ENCODE measurements at regions not wholly inside any gene's neighbourhood (a gene's known extent, or its start where the extent isn't known, plus 50 kb on each side); places are given as distances from the start of the nearest gene placed in this dataset.

DNA sequence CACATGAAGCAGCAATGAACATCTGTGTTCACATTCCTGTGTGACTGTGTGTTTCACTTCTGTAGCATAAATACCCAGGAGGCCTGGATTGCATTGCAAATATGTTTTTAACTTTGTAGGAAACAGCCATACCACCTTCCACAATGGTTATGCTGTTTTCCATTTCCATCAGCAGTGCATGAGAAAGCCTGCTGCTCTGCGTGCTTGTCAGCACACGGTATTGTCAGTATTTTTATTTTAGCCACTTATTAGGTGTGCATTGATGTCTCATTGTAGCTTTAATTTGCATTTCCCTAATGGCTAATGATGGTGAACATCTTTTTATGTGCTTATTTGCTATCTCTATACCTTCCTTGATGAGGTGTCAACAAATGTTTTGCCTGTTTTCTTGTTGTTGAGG, 355.9 kb downstream of the TRIML1 start:
- H3K4me3 ChIP-seq (ENCODE audit: low read depth in 2 of 2, low read length in 2 of 2) = no peak overlapping the region
- in situ Hi-C loops (cut with HindIII; ENCODE audit: low pct_unique_long_range_greater_than_20kb, low sequenced_read_pairs) (no loop called here), intact Hi-C loops (cut with micrococcal nuclease; ENCODE audit: unreplicated experiment) (no loop called here)
- H3K27ac ChIP-seq (ENCODE audit: low read length) = no peak overlapping the region
- BruUV-seq (replicated peaks) = no TSS peak
- ATAC-seq (no peak), DNase-seq (ENCODE audit: low read depth, low spot score) (no peak)
- no peak for TF ChIP-seq SIN3A (IDR thresholded peaks at IDR 0.05; ENCODE audit: borderline replicate concordance, insufficient read depth, low read depth, low read length)
- TF ChIP-seq TCF7L2 (IDR thresholded peaks at IDR 0.05; ENCODE audit: low read depth, low read length) = no peak
- TF ChIP-seq POLR2AphosphoS5 (IDR thresholded peaks at IDR 0.05; ENCODE audit: low read depth, low read length) = no peak
- no peak for TF ChIP-seq CTCF (IDR thresholded peaks at IDR 0.05)
- TF ChIP-seq, protein P1, sequence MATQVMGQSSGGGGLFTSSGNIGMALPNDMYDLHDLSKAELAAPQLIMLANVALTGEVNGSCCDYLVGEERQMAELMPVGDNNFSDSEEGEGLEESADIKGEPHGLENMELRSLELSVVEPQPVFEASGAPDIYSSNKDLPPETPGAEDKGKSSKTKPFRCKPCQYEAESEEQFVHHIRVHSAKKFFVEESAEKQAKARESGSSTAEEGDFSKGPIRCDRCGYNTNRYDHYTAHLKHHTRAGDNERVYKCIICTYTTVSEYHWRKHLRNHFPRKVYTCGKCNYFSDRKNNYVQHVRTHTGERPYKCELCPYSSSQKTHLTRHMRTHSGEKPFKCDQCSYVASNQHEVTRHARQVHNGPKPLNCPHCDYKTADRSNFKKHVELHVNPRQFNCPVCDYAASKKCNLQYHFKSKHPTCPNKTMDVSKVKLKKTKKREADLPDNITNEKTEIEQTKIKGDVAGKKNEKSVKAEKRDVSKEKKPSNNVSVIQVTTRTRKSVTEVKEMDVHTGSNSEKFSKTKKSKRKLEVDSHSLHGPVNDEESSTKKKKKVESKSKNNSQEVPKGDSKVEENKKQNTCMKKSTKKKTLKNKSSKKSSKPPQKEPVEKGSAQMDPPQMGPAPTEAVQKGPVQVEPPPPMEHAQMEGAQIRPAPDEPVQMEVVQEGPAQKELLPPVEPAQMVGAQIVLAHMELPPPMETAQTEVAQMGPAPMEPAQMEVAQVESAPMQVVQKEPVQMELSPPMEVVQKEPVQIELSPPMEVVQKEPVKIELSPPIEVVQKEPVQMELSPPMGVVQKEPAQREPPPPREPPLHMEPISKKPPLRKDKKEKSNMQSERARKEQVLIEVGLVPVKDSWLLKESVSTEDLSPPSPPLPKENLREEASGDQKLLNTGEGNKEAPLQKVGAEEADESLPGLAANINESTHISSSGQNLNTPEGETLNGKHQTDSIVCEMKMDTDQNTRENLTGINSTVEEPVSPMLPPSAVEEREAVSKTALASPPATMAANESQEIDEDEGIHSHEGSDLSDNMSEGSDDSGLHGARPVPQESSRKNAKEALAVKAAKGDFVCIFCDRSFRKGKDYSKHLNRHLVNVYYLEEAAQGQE (IDR thresholded peaks at IDR 0.05; ENCODE audit: insufficient read depth in 1 of 2, low read depth in 2 of 2, low read length in 1 of 2) = no peak
- no peaks in the 10 kb centered on the region for H3K4me1 ChIP-seq (ENCODE audit: control insufficient read depth, insufficient read depth, low read length)
- no peaks in the 10 kb centered on the region for H3K9me3 ChIP-seq (ENCODE audit: control insufficient read depth, insufficient read depth, low read depth, low read length)
- no peaks in the 10 kb centered on the region for H3K36me3 ChIP-seq (ENCODE audit: control insufficient read depth, insufficient read depth, low read length)
- CTCF ChIA-PET = no interaction called here
- no peaks in the 10 kb centered on the region for H3K27me3 ChIP-seq (ENCODE audit: control insufficient read depth, insufficient read depth, low read length)
- POLR2A ChIA-PET = no interaction called here

DNA sequence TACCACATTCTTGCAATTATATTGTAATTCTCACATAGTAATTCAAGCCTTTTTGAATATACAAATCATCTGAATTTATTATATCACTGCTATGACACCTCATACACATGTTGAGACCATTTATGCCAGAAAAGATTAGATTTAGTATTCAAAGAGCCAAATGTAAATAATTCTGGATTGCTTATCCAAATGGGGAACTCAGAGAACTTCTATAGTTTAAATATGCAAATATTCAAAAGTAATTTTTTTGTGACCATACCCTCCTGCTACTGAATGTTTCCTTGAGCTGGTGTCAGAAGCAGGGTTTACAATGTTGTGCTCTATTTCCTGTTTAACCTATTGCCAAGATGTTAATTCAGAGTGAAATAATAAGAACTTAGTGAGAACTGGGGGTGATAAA, 372.2 kb downstream of the TRIML1 start:
- no peak for ATAC-seq
- BruUV-seq (replicated peaks) = no TSS peak
- in situ Hi-C loops (cut with HindIII; ENCODE audit: low pct_unique_long_range_greater_than_20kb, low sequenced_read_pairs) = no loop called here

More for the DNA sequence above, 372.2 kb downstream of the TRIML1 start:
- Histone ChIP-seq H3K9me3 (ENCODE audit: control insufficient read depth, insufficient read depth, low read depth, low read length) (no peaks in the 10 kb centered on the region), H3K27ac (ENCODE audit: low read length) (no peak overlapping the region), H3K27me3 (ENCODE audit: control insufficient read depth, insufficient read depth, low read length) (no peaks in the 10 kb centered on the region), H3K4me1 (ENCODE audit: control insufficient read depth, insufficient read depth, low read length) (no peaks in the 10 kb centered on the region), H3K4me3 (ENCODE audit: low read depth in 2 of 2, low read length in 2 of 2) (no peak overlapping the region), H3K36me3 (ENCODE audit: control insufficient read depth, insufficient read depth, low read length) (no peaks in the 10 kb centered on the region)
- CTCF ChIA-PET = no interaction called here
- TF ChIP-seq CTCF (IDR thresholded peaks at IDR 0.05) (no peak), TCF7L2 (IDR thresholded peaks at IDR 0.05; ENCODE audit: low read depth, low read length) (no peak)
- POLR2A ChIA-PET = no interaction called here
- DNase-seq (ENCODE audit: low read depth, low spot score) = no peak
- intact Hi-C loops (cut with micrococcal nuclease; ENCODE audit: unreplicated experiment) = no loop called here
